Ishikawa (cell line): ENCODE measurements at regions not wholly inside any gene's neighbourhood (a gene's known extent, or its start where the extent isn't known, plus 50 kb on each side); places are given as distances from the start of the nearest gene placed in this dataset.

Experiments
- CEBPB ChIP-seq: IDR thresholded peaks from 2 replicates; pipeline ENCODE4 v1.6.1; 2012
- CREB1 ChIP-seq: IDR thresholded peaks from 2 replicates; pipeline ENCODE4 v1.6.1; 2012; ENCODE audit warnings: low read depth
- EGR1 ChIP-seq: IDR thresholded peaks from 2 replicates; pipeline ENCODE4 v1.6.1; 2012
- EP300 ChIP-seq: IDR thresholded peaks from 2 replicates; pipeline ENCODE4 v1.6.1; 2012; ENCODE audit warnings: borderline replicate concordance
- FOXM1 ChIP-seq: IDR thresholded peaks from 2 replicates; pipeline ENCODE4 v1.6.1; 2012; ENCODE audit warnings: low read depth, borderline replicate concordance
- MAX ChIP-seq: IDR thresholded peaks from 2 replicates; pipeline ENCODE4 v1.6.1; 2012
- NFIC ChIP-seq: IDR thresholded peaks from 2 replicates; pipeline ENCODE4 v1.6.1; 2012
- RAD21 ChIP-seq: IDR thresholded peaks from 2 replicates; pipeline ENCODE4 v1.6.1; 2012; ENCODE audit warnings: low read depth
- REST ChIP-seq: IDR thresholded peaks from 2 replicates; pipeline ENCODE4 v1.6.1; 2012; ENCODE audit warnings: low read depth, mild to moderate bottlenecking
- TAF1 ChIP-seq: IDR thresholded peaks from 2 replicates; pipeline ENCODE4 v1.6.1; 2012; ENCODE audit warnings: low read depth, mild to moderate bottlenecking
- TCF12 ChIP-seq: IDR thresholded peaks from 2 replicates; pipeline ENCODE4 v1.6.1; 2012; ENCODE audit warnings: low read depth
- TEAD4 ChIP-seq: IDR thresholded peaks from 2 replicates; pipeline ENCODE4 v1.6.1; 2012
- USF1 ChIP-seq: IDR thresholded peaks from 2 replicates; pipeline ENCODE4 v1.6.1; 2012
- YY1 ChIP-seq: IDR thresholded peaks from 2 replicates; pipeline ENCODE4 v1.6.1; 2012; ENCODE audit warnings: low read depth
- ZBTB7A ChIP-seq: IDR thresholded peaks from 2 replicates; pipeline ENCODE4 v1.6.1; 2012; ENCODE audit warnings: low read depth

- no peak for TF ChIP-seq MAX
- TF ChIP-seq TCF12 = no peak
- no peak for TF ChIP-seq REST
- TF ChIP-seq YY1 = no peak
- no peak for TF ChIP-seq EGR1
- no peak for TF ChIP-seq TAF1
- TF ChIP-seq TEAD4 = no peak
Measured at GRCh38 chr21:16619281-16619680, 889.5 kb downstream of the USP25 start.

- TF ChIP-seq TEAD4 (no peak), TCF12 (no peak), EGR1 (no peak), YY1 (no peak), ZBTB7A (no peak)
Measured at GRCh38 chr21:16620786-16621320, 891.1 kb downstream of the USP25 start.

- TF ChIP-seq EGR1 = no peak
- peak; percentile 53; the same call in 1 of the 2 replicates for TF ChIP-seq EP300
- TF ChIP-seq CEBPB = 0 out of 2 replicates have a peak, but pooled peaks have one; percentile 3
- TF ChIP-seq TEAD4 = peak; percentile 60
- TF ChIP-seq NFIC = peak; percentile 67
Measured at GRCh38 chr21:16624479-16625118, 888.2 kb upstream of the CXADR start.

GRCh38 chr21:16625491-16625890 lies 887.4 kb upstream of the CXADR start:
- TF ChIP-seq TAF1 (no peak), CREB1 (no peak), EGR1 (no peak), NFIC (no peak), REST (no peak), USF1 (no peak), RAD21 (no peak), FOXM1 (no peak)

GRCh38 chr21:16633831-16634459 lies 878.9 kb upstream of the CXADR start:
- TF ChIP-seq RAD21 = no peak
- no peak for TF ChIP-seq USF1
- TF ChIP-seq CEBPB = no peak
- TF ChIP-seq EGR1 = no peak
- no peak for TF ChIP-seq TEAD4
- TF ChIP-seq TAF1 = no peak
- no peak for TF ChIP-seq EP300

GRCh38 chr21:16634515-16634914 lies 878.3 kb upstream of the CXADR start:
- no peak for TF ChIP-seq EP300
- TF ChIP-seq TAF1 = no peak
- no peak for TF ChIP-seq MAX
- TF ChIP-seq ZBTB7A = no peak
- no peak for TF ChIP-seq CEBPB
- no peak for TF ChIP-seq RAD21
- no peak for TF ChIP-seq CREB1
- TF ChIP-seq USF1 = no peak
- no peak for TF ChIP-seq FOXM1
- no peak for TF ChIP-seq TEAD4
- TF ChIP-seq YY1 = no peak
- no peak for TF ChIP-seq NFIC
- no peak for TF ChIP-seq REST
- TF ChIP-seq EGR1 = no peak
